ENCODE measurements at regions not wholly inside any gene's neighbourhood (a gene's known extent, or its start where the extent isn't known, plus 50 kb on each side); places are given as distances from the start of the nearest gene placed in this dataset.

DNA sequence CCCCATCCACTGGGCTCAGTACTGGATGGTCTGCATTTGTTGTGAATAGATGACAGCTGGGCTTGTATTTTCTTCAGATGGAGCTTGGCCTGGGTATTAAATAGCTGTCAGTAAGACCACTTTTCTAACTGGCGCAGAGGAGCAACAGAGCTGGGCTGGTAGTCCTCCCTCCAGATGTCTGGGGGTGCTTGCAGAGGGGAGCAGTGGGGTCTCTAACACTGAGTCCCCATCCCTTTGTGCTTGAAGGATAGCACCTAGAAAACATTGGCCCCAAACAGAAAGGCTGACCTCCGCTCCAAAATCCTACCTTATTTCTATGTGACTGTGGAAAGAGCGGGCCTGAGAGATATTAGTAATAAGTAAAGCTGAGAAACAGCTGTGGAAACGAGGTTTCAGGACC is 131.6 kb upstream of the E2F8 start:
- TF ChIP-seq, protein P1, sequence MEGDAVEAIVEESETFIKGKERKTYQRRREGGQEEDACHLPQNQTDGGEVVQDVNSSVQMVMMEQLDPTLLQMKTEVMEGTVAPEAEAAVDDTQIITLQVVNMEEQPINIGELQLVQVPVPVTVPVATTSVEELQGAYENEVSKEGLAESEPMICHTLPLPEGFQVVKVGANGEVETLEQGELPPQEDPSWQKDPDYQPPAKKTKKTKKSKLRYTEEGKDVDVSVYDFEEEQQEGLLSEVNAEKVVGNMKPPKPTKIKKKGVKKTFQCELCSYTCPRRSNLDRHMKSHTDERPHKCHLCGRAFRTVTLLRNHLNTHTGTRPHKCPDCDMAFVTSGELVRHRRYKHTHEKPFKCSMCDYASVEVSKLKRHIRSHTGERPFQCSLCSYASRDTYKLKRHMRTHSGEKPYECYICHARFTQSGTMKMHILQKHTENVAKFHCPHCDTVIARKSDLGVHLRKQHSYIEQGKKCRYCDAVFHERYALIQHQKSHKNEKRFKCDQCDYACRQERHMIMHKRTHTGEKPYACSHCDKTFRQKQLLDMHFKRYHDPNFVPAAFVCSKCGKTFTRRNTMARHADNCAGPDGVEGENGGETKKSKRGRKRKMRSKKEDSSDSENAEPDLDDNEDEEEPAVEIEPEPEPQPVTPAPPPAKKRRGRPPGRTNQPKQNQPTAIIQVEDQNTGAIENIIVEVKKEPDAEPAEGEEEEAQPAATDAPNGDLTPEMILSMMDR (conservative IDR thresholded peaks at IDR 0.05) = no peak
- TF ChIP-seq ZFX (IDR thresholded peaks at IDR 0.05) = no peak

Measured in C4-2B (cell line).